T-helper 17 cell (primary cell): ENCODE measurements at regions not wholly inside any gene's neighbourhood (a gene's known extent, or its start where the extent isn't known, plus 50 kb on each side); places are given as distances from the start of the nearest gene placed in this dataset.

ENCODE experiments used
- ATAC-seq: fragments of 150-1000 bp; cut with Tn5 transposase; 2 replicates; pipeline ENCODE4 v1.10.0; 2021; ENCODE audit warnings: mild to moderate bottlenecking, moderate library complexity
- DNase-seq, 3 donors: peaks; one replicate each; pipeline versions ENCODE4 v3.0.0 to v3.0.0-alpha.2; 2020 to 2021
- H3K9me3 ChIP-seq: one replicate; pipeline ENCODE4 v1.7.0; 2013; ENCODE audit warnings: low read length, mild to moderate bottlenecking; ENCODE audit not compliant: control insufficient read depth, poor library complexity, severe bottlenecking
- H3K27ac Mint-ChIP-seq: one replicate; pipeline ENCODE4 v1.8.0; 2022; ENCODE audit warnings: mild to moderate bottlenecking, moderate library complexity, mixed read lengths
- H3K27me3 Mint-ChIP-seq: one replicate; pipeline ENCODE4 v1.8.0; 2022; ENCODE audit warnings: mixed read lengths
- H3K36me3 Mint-ChIP-seq: one replicate; pipeline ENCODE4 v1.8.0; 2022; ENCODE audit warnings: low read depth, mixed read lengths
- H3K4me1 Mint-ChIP-seq: one replicate; pipeline ENCODE4 v1.8.0; 2022; ENCODE audit warnings: mild to moderate bottlenecking, mixed read lengths
- H3K4me3 Mint-ChIP-seq: one replicate; pipeline ENCODE4 v1.8.0; 2022; ENCODE audit warnings: mild to moderate bottlenecking, moderate library complexity, mixed read lengths

DNA sequence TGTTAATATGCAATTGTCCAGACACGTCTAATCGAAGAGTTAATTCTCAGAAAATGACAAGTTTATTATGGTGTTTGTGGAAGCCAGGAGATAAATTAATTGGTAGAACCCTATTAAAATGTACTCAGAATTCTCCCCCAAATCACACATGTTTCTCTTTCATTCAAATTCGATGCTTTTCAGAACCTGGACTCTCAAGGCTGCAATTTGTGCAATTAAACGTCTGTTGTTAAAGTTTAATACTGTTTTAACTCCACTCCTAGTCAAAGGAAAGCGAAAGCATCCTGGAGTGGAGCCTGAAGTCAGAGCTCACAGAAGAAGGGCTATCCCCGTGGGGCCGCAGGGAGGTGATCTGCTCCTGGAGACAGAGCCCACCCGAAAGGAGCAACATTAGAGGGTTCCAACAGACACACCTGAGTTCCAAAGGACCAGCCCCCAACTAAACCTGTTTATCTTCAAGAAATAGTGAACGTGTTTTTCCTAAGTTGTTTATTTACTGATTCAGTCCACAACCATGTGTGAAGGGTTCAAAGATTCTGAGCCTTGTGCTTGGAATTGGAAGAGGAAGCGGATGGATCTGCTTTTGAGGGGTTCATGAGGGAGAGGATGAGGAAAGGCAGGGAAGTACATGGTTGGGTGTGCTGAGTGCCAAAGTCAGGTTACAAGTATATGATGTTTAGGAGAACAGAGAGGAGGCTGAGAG, 68.0 kb upstream of the AKT3 start:
- peak overlapping the region; percentile 71 for H3K27ac Mint-ChIP-seq
- peaks cover 20% of the 10 kb centered on the region for H3K4me1 Mint-ChIP-seq
- ATAC-seq = no peak
- H3K27me3 Mint-ChIP-seq = peaks cover 66% of the 10 kb centered on the region
- peaks cover 4% of the 10 kb centered on the region for H3K9me3 ChIP-seq
- no peak for DNase-seq
- peaks cover 3% of the 10 kb centered on the region for H3K36me3 Mint-ChIP-seq
- peak overlapping the region; percentile 93 for H3K4me3 Mint-ChIP-seq

DNA sequence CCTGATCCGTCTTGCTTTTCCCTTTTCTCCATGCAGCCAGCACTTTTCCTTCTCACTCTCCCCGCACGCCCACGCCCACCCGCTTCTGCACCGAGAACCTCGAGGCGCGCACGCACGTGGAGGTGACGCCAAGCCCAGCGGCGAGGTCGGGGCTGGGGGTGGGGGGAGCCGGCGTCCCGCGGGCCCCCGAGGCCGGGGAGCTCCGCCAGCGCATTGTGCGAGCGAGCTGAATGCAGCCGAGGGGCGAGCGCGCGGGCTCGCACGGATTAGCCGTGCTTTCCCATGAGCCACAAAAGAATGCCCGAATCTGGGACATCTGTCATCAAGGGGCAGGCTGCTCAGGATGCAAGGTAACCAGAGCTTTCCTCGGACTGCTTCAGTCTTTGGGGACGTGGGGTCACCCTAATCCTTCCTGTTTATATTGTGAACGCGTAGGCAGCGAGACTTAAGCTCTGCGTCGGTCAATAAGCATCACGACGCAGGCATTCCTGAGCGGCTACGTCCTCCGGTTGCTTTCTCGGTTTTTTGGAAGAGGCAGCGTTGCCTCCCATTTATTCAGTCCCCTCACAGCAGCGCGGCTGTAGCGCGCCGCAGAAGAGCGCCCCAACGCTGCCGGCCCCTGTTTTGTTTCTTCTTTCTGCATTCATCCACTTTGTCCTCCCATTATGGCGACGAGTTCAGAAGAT, 67.3 kb upstream of the AKT3 start:
- peak overlapping the region; percentile 93 for H3K4me3 Mint-ChIP-seq
- peaks cover 3% of the 10 kb centered on the region for H3K36me3 Mint-ChIP-seq
- peak overlapping the region; percentile 71 for H3K27ac Mint-ChIP-seq
- peaks cover 4% of the 10 kb centered on the region for H3K9me3 ChIP-seq
- peaks cover 61% of the 10 kb centered on the region for H3K27me3 Mint-ChIP-seq
- DNase-seq = no peak
- peaks cover 20% of the 10 kb centered on the region for H3K4me1 Mint-ChIP-seq
- peak; percentile 39 for ATAC-seq

DNA sequence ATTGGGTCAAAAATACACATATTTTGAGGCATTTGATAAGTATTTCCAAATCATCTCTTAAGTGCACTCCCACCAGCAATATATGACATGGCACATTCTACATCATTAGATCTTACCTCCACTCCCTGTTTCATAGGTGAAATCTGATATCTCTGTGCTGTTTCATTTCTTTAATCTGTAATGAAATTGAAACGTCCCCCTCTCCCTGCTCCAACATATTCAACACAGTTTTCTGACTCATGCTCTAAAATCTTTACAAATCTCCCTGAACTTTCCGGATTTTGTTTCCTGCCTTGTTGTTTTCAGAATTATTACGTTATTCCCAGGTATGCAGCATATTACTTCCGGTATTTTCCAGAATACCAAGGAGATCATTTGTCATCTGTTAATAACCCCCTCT, 66.1 kb upstream of the AKT3 start:
- H3K27me3 Mint-ChIP-seq = peaks cover 54% of the 10 kb centered on the region
- ATAC-seq (no peak), DNase-seq (no peak)
- peaks cover 3% of the 10 kb centered on the region for H3K36me3 Mint-ChIP-seq
- H3K4me3 Mint-ChIP-seq = peak overlapping the region; percentile 93
- H3K27ac Mint-ChIP-seq = peak overlapping the region; percentile 24
- H3K4me1 Mint-ChIP-seq = peaks cover 20% of the 10 kb centered on the region
- peaks cover 4% of the 10 kb centered on the region for H3K9me3 ChIP-seq

- no peaks in the 10 kb centered on the region for H3K36me3 Mint-ChIP-seq
- peaks cover 4% of the 10 kb centered on the region for H3K9me3 ChIP-seq
- no peak for ATAC-seq
- peaks cover 11% of the 10 kb centered on the region for H3K4me1 Mint-ChIP-seq
- no peak for DNase-seq
- no peak overlapping the region for H3K4me3 Mint-ChIP-seq
- no peak overlapping the region for H3K27ac Mint-ChIP-seq
- peaks cover 27% of the 10 kb centered on the region for H3K27me3 Mint-ChIP-seq
Measured at GRCh38 chr1:243912347-243912746, 62.3 kb upstream of the AKT3 start.

DNA sequence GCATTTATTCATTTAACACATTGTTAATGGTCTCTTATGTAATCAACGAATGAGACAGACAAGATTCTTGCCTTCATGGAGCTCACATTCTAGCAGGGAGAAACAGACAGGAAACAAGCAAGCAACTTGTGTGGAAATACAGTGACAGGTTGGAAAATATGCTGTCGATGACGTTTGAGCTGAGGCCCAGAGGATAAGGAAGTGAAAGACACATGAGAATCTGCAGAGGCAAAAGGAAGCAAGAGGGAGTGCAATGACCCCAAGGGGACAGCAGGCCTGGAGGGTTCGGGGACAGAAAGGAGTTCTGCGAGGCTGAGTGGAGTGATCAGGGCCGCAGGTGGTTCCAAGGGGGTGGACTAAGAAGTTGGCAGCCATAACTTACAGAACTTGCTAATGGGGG, 60.6 kb upstream of the AKT3 start:
- ATAC-seq = no peak
- H3K4me1 Mint-ChIP-seq = peaks cover 2% of the 10 kb centered on the region
- no peak overlapping the region for H3K27ac Mint-ChIP-seq
- no peak for DNase-seq
- no peaks in the 10 kb centered on the region for H3K36me3 Mint-ChIP-seq
- peaks cover 27% of the 10 kb centered on the region for H3K27me3 Mint-ChIP-seq
- H3K4me3 Mint-ChIP-seq = no peak overlapping the region
- no peaks in the 10 kb centered on the region for H3K9me3 ChIP-seq

- Mint-ChIP-seq H3K4me1 (no peaks in the 10 kb centered on the region), H3K27me3 (peaks cover 50% of the 10 kb centered on the region), H3K4me3 (no peak overlapping the region), H3K36me3 (no peaks in the 10 kb centered on the region), H3K27ac (no peak overlapping the region)
- no peak for DNase-seq
- no peak for ATAC-seq
- H3K9me3 ChIP-seq = no peaks in the 10 kb centered on the region
Measured at GRCh38 chr1:243903895-243904294, 53.9 kb upstream of the AKT3 start.

GRCh38 chr1:243903041-243903440, 53.0 kb upstream of the AKT3 start:
- Mint-ChIP-seq H3K27ac (no peak overlapping the region), H3K4me3 (no peak overlapping the region), H3K4me1 (no peaks in the 10 kb centered on the region), H3K27me3 (peaks cover 53% of the 10 kb centered on the region), H3K36me3 (no peaks in the 10 kb centered on the region)
- ATAC-seq (no peak), DNase-seq (no peak)
- H3K9me3 ChIP-seq = no peaks in the 10 kb centered on the region

- no peak overlapping the region for H3K27ac Mint-ChIP-seq
- H3K27me3 Mint-ChIP-seq = peaks cover 50% of the 10 kb centered on the region
- DNase-seq (no peak), ATAC-seq (no peak)
- H3K4me1 Mint-ChIP-seq = no peaks in the 10 kb centered on the region
- H3K9me3 ChIP-seq = no peaks in the 10 kb centered on the region
- no peak overlapping the region for H3K4me3 Mint-ChIP-seq
- H3K36me3 Mint-ChIP-seq = no peaks in the 10 kb centered on the region
Measured at GRCh38 chr1:243902100-243902499, 52.1 kb upstream of the AKT3 start.
